AG09309 (cell line): ENCODE measurements at regions not wholly inside any gene's neighbourhood (a gene's known extent, or its start where the extent isn't known, plus 50 kb on each side); places are given as distances from the start of the nearest gene placed in this dataset.

Experiments used
- DNase-seq: peaks from one replicate; pipeline ENCODE4 v3.0.0-alpha.2; 2010; ENCODE audit warnings: low read depth
- H3K4me3 ChIP-seq: 2 replicates; pipeline ENCODE4 v1.5.1; 2011; ENCODE audit warnings: mild to moderate bottlenecking, low read depth, low read length, moderate library complexity; ENCODE audit not compliant: control insufficient read depth
- TF ChIP-seq, protein P1 (sequence below): IDR thresholded peaks from 2 replicates; pipeline ENCODE4 v1.5.1; 2011; ENCODE audit warnings: mild to moderate bottlenecking, low read depth, low read length, inconsistent platforms; ENCODE audit not compliant: insufficient read depth, control insufficient read depth; ENCODE audit errors: missing control alignments

DNA sequence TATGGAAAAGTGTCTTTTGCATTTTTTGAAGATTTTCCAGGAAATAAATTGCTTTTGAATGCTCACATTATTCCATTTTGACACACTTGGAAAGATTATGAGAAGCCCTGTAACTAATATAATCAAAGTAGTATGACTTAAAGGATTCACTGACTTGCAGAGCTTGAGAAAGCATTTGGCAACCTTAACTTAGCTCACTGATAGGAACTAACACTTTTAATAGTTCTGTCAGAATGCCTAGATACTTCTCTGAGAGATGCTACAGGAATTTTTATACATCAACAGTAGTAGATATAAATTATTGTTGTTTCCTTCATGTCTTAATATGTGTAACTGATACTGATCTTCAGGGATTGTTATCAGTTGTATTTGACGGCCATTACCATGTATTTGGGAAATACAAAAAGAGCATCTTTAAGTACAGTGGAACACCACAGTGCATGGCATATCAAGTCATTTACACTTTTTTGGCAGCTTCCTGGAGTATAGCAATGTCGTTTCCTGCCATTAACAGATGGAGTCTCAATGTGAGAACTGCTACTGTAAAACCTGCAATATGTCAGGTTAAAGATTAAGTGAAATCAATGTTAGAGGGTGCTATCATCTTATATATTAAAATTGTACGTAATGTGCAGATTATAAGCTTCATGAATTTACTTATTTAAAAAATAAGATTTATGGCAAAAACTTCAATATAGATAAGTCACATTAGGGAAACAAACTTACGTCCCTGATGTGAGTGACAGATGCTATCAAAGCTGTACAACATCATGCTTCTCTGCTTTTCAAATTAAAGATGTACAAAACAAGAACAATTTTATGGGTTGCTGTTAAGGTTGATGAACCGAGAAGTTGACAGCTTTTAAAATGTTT is 1159.8 kb upstream of the MIR17HG start:
- DNase-seq: no peak
- TF ChIP-seq, protein P1, sequence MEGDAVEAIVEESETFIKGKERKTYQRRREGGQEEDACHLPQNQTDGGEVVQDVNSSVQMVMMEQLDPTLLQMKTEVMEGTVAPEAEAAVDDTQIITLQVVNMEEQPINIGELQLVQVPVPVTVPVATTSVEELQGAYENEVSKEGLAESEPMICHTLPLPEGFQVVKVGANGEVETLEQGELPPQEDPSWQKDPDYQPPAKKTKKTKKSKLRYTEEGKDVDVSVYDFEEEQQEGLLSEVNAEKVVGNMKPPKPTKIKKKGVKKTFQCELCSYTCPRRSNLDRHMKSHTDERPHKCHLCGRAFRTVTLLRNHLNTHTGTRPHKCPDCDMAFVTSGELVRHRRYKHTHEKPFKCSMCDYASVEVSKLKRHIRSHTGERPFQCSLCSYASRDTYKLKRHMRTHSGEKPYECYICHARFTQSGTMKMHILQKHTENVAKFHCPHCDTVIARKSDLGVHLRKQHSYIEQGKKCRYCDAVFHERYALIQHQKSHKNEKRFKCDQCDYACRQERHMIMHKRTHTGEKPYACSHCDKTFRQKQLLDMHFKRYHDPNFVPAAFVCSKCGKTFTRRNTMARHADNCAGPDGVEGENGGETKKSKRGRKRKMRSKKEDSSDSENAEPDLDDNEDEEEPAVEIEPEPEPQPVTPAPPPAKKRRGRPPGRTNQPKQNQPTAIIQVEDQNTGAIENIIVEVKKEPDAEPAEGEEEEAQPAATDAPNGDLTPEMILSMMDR: no peak
- no peak overlapping the region for H3K4me3 ChIP-seq

DNA sequence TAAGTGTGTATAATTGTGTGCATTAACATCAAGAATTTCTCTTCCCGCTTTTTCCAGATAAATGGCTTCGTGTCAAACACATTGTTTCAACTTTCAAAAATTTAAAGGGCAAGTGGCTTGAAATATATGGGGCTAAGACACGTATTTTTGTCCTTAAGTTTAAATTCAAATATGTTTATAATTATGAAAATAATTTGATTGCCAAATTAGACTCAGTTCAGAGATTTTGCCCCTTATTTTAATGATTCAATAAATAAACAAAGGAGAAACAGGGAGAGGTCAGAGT is 1159.2 kb upstream of the MIR17HG start:
- no peak for DNase-seq
- H3K4me3 ChIP-seq: no peak overlapping the region
- TF ChIP-seq, protein P1: no peak

DNA sequence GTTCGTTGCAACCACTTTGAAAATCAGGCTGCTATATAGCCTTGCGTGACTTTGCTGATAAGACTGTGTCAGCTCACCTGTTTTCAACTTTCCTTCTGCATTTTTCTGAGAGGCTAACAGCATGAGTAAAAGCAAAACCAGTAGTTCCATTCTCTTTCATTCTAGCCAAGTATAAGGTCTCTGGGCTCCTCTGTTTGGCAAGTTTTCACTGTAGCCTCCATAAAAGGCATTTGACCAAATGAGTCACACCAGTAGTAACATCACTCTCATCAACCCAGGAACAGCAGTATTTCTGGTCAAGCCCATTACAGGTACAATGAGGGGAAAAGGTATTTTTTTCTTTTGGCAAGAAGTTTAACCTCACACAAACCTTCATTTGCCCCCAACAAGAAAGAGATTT is 1149.8 kb upstream of the MIR17HG start:
- H3K4me3 ChIP-seq: no peak overlapping the region
- TF ChIP-seq, protein P1: no peak
- DNase-seq: no peak

DNA sequence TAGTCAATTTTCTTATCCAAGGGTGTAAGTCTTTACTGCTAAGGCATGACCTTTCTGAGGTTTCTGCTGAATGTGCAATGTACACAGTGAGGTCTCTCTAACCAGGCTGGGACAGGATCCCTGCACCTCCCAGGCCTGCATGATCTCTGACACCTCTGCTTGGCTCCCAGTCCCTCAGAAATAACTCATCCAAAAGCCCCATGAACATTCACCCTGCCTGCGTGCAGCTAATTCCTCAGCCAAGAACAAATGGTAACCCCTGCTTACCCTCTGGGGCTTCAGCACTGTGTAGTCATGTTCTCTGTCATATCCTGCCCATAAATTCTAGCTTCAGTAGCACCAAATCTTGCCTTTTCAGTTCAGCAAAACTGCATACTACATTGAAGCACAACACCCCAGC is 1146.3 kb upstream of the MIR17HG start:
- TF ChIP-seq, protein P1: no peak
- no peak overlapping the region for H3K4me3 ChIP-seq
- DNase-seq: no peak

DNA sequence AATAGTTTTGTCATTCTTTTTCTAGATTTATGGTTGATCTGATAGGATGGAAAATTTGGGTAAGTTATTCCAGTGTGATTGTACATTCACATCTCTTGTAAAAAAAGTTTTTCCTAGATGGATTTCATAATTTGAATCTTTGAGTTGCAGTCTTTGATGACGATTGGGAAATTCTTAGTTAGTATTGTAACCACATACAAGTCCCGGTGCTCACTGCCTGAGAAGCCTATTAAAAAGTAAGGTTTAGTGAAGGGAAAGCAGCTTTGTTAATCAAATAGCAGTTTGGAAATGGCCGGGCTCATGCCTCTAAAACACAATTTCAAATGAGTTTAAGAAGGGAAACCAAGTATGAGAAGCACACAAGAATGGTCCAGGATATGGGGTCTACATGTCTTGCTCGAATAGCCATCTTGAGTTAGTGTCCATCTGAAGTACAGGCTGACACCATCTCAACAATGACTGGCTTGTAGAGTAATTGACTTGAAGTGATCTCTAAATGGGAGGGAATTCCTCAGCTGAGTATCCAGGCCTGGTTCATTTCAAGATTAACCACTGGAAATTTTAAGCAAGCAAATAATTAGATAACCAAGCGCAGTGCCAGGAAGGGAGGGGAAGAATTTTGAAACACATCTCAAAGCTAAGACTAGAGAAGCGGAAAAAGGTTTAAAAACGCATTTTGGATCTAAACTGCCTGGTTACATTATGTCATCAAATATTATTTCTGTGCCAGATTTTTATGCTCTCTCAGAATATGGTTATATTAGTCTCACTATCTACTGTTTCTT is 1145.6 kb upstream of the MIR17HG start:
- no peak for DNase-seq
- TF ChIP-seq, protein P1: no peak
- H3K4me3 ChIP-seq: no peak overlapping the region

DNA sequence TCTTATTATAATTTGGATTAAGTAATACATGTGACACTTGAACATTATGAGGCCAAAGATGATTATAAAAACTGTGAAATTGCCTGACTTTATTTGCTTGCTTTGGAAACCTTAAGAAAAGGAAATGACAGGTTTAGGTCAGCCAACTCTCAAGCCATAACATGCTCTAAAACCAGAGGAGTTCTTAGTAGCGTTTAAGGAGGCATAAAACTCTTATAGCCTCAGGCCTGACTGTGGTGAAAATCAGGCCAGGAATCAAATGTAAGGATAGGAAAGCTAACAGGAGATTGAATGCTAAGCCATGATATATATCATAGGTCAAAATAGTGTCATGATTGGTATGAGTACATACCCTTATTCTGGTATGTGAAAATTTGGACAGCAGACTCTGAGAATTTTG is 1142.4 kb upstream of the MIR17HG start:
- TF ChIP-seq, protein P1: no peak
- no peak for DNase-seq
- H3K4me3 ChIP-seq: no peak overlapping the region

DNA sequence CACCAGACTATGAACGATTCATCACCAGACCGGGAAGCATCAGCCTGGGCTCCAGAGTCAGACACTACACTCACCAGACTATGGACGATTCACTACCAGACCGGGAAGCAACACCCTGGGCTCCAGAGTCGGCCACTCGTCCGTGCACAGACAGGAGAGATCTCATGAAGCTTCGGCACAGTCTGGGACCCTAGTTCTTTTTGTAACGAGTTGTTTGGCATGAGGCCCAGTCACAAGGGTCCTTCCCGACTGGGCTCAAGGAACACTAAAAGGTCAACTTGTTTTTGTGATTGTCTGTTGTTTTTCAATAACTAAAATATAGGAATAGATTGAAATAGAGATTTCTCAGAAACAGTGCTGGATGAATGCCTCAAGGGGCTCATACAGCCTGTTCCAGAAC is 1141.6 kb upstream of the MIR17HG start:
- TF ChIP-seq, protein P1: no peak
- no peak for DNase-seq
- no peak overlapping the region for H3K4me3 ChIP-seq
